NOMO-1 treated with DMSO at 0.1 percent for 48 hours (cell line): ENCODE measurements at regions not wholly inside any gene's neighbourhood (a gene's known extent, or its start where the extent isn't known, plus 50 kb on each side); places are given as distances from the start of the nearest gene placed in this dataset.
"Not testable (repeated sequence)": the region's sequence is repeated elsewhere in the genome, so short reads cannot be mapped to it uniquely, and the experiment has no call there.

ENCODE experiments used
- DNase-seq: peaks from one replicate; lab custom pipeline; 2025; ENCODE audit not compliant: unreplicated experiment; lab: John Stamatoyannopoulos, UW

DNA sequence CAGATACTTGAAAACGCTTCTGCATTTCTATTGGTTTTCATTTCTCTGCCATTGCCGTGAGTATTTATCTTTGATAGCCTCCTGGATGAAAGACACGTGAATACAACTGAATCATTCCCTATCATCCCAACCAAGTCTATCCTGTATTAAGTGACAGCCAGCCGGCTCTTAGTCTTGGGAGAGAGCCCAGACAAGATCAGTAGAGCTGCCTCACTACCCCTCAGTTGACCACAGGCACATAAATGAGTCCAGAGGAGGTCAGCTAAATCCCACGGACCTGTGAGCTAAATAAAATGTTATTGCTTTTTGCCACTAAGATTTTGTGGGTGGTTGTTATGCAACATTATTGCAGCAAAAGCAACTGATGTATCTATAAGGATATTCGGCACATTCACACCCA is 639.0 kb upstream of the ACO1 start:
- no peak for DNase-seq

DNA sequence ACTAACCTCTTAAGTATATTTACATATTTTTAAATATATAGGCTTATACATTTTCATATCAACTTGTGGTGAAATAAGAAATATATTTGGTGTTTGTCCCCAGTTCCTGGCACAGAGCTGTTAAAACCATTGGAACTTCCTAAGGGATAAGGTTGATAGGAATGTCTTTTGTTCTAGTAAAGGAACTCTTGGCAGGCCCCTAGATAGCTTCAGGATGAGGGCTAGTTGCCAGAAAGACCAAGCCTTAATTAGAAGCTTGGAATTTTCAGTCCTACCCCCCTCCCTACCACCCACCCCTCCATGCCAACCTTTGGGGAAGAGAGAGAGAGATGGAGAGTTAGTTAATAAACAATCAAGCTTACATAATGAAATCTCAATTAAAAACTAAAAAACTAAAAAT is 638.6 kb upstream of the ACO1 start:
- DNase-seq = no peak

DNA sequence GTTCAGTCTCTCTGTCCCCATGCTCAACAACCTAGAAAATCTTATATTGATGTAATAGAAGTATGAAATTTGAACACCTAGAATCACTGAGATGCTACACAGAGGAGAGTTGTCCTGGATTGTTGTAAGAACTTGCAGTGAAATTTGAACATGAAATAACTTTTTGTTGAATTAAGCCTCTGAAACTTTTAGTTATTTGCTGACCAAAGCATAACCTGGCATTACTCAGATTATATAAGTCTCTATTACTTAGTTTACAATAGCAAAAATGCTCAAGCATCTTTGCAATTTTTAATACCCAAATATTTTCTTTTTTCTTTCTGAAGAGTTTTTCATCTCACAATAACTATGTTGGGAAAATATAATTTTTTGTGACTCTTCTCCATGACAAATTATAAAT is 630.7 kb upstream of the ACO1 start:
- DNase-seq = no peak

DNA sequence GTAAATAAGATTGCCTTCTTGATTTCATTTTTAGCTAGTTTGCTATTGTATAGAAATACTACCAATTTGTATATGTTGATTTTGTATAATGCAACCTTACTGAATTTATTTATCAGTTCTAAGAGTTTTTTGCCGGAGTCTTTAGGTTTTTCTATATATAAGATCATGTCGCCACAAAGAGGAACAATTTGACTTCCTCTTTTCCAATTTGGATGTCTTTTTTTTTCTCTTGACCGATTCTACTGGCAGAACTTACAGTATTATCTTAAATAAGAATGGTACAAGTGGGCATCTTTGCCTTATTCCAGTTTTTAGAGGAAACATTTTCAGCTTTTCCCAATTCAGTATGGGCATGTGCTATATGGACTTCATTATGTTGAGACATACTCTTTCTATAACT is 624.7 kb upstream of the ACO1 start:
- peak; percentile 22 for DNase-seq

DNA sequence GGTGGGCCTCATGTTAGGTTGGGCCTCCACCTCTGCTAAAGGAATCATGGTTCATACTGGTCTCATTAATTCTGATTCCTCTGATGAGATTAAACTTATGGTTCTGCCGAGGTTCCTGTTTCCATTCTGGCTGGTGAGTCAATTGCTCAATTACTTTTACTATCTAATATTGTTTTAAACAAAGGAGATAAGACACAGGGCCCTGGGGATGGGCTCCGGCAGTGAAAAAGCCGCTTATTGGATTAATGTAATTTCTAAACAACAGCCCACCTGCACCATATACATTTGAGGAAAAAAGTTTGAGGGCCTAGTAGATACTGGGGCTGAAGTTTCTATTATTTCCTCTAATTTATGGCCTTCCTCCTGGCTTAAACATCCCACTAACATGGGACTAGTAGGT is 610.4 kb upstream of the ACO1 start:
- DNase-seq = not testable (repeated sequence)

DNA sequence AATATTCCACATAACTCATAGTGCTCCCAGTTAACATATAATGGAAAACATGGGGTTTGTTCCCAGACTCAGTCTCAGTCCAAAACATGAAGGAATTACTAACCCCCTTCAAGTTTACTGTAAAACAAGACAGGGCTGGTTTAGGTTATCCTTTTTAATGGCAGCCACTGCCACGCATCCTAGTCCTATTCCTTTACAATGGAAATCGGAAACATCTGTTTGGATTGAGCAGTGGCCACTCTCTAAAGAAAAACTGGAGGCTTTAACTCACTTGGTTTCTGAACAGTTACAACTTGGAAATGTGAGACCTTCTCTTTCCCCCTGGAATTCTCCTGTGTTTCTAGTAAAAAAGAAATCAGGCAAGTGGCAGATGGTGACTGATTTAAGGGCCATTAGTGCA is 609.9 kb upstream of the ACO1 start:
- no peak for DNase-seq

DNA sequence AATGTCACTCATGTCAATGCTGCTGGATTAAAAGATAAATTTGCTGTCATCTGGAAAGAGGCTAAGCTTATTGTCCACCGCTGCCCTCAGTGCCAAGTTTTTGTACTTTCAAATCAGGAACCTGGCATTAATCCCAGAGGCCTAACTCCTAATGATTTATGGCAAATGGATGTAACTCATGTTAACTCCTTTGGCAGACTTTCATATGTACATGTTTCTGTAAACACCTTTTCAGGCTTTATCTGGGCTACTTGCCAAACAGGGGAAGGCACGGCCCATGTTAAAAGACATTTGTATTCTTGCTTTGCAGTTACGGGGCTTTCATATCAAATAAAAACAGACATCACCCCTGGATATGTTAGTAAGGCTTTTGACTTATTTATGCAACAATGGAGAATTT is 608.0 kb upstream of the ACO1 start:
- DNase-seq = no peak

DNA sequence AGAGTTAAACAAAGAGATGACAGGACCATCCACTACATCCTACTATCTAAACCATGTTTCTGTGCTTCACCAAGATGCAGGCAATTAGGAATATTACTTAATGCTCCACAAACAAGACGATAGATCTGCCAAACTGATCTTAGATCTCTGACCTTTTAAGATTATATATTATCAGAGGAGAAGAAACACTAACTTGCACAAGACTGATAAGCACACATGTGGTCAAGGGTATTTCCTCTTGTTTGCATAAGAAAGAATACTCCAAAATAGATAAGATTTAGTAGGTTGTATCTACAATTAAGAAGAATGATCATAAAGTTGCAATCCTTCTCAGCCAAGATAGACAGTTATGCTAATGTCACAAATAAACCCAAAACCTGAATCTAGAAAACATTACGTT is 601.0 kb upstream of the ACO1 start:
- DNase-seq = no peak

DNA sequence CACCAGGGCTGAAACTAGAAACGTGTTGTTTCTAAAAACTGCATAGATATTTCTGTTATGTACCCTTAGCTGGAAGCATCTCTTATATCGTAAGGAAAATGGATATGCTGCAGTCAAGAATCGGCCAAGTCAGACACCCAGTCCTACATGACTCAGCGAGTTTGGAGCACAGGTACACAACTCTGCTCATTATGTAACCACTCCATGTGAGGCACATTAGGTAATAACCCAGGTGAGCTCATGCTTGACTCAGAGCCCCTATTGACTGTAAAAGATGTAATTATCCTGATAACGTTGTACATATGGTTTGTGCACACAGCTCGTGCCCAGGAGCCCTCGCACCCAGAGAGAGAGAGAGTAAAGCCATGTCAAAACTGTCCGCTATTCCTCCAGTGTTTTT is 593.7 kb upstream of the ACO1 start:
- no peak for DNase-seq

DNA sequence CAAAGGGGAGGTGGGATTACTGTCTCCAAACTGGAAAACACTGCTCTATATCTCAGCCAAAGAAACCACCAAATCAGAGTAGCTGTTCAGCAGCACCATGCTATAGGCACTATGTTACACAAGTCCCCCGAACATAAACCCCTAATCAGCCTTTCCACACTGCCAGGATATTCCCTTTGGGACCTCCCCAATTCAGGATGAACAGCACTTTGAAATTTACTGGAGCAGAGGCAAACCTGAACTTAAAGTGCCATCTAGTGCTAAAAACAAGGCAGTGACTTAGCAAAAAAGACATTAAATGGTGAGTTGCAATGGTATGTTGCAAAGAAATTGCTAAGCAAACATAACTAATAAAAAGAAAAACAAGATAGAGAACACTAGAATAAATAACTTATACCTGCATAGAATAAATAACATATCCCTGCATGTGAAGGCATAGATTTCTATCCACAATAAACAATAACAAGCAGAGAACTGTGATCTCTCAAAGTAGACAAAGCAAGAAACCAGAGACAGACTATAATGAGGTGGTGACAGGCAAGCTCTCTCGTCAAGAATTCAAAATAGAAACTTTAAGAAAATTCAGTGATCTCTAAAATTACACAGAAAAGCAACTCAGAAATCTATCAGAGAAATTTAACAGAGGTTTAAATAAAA is 584.4 kb upstream of the ACO1 start:
- no peak for DNase-seq

DNA sequence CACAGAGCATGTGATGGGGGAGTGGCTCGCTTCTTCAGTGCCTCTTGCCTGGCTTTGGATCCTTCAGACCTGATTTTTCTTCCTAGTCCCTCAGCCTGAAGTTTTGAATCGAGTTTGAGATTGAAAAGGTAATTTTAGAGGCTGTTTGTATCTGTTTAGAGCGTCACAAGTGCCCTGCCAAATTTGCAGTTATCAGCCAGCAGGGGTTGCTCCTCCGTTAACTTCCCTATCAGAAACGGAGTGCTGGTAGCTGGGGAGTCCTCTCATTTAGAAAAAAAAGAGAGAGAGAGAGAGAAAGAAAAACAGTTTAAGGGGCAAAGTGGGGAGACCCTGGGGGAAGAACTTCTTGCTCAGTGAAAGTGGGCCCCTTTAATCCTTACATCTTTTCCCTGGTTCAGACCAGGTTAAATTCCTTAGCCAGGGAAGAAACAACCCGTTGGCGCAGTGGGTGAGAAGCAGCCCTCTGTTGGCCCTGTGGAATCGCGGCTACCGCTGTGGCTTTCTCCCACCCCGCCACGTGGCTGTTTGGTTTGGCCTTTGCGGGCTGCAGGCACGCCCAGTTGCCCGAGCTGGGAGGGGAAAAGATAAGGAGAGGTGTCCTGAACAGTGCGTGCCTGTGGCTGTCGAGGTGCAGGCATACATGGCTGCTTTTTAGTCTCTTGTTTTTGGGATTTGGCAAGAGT is 576.7 kb upstream of the ACO1 start:
- DNase-seq = no peak

DNA sequence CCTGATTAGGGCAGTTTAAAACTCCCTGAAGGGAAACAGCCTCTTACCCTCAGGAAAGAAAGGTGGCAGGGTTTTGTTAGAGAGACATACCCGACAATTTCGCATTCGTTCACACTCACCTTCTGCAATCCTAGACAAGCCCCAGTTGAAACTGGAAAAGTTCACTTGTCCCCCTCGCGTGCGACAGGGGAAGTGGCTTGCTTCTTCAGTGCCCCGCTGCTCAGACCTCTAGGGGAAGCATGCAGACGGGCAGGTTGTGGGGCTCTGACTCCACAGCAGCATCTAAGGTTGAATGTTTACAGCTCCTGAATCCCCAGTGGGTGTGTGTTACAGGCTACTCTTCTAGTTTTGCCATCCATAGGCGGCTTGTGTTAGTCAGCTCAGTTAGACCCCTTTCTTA is 575.7 kb upstream of the ACO1 start:
- DNase-seq = no peak

DNA sequence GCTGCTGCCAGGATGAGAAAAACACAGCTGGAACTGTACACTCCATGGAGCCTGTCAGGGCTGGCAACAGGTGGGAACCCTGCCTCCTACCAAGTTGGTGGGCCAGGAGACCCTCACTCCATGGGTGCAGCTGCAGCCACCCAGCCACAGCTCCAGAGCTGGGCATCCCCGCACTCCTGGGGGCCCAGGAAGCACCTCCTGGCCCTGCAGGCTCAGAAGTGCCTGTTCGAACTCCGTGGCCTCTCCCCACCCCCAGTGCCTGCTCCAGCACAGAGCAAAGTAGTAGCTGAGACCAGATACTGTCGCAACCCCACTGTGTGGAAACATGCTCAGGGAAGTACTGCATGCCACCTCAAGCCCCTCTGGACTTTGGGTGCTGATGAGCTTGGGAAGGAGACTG is 564.0 kb upstream of the ACO1 start:
- no peak for DNase-seq

DNA sequence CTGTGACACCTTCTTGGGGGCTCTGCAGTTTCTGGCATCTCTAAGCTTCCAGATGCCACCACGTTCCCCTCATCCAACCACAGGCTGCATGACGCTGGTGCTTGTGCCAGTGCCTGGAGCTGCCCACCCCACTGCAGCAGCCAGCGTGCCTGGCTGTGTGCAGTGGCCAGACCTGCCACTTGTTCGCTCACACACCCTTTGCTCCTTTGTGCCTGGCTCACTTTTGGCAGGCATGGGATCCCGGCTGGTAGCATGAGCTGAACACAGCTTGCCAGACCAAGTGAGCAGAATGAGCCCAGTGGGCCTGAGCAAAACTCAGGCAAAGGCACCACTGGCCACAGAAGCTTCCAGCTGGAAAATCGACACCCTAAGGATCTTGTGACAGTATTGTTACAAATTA is 562.9 kb upstream of the ACO1 start:
- DNase-seq = no peak

DNA sequence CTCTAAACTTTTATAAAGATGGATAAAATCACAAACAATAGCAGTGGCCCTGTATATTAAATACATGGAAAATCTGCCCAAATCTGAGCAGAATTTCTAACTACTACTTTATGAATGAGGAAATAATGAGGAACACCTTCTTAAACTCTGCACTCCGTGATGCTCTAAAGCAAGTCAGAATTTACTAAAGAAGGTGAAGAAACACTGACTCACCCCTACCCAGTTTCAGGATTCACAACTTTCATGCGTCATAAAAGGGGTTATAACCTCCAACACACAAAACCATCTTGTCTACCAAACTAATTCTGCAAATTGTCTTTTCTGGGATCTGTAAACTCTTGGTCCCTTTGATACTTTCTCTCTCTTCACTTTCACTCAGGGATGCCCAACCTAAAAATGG is 561.1 kb upstream of the ACO1 start:
- no peak for DNase-seq

DNA sequence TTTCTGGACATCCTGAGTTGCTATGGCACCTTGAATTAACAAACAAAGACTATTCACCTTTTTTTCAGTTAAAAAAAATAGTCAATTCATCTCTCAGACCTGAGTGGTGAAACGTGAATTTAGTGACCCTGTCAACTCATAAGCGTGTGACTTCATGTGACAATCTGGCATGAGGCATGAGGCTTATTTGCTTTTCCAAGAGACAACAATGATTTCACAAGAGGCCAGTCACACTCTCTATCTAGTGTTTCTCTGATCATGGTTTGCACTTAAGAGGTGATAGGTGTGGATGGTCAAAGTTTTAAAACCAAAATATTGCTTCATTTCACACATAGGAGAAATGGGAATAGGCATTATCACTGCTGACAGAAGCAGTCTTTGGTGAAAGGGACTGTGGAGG is 559.6 kb upstream of the ACO1 start:
- DNase-seq = no peak

DNA sequence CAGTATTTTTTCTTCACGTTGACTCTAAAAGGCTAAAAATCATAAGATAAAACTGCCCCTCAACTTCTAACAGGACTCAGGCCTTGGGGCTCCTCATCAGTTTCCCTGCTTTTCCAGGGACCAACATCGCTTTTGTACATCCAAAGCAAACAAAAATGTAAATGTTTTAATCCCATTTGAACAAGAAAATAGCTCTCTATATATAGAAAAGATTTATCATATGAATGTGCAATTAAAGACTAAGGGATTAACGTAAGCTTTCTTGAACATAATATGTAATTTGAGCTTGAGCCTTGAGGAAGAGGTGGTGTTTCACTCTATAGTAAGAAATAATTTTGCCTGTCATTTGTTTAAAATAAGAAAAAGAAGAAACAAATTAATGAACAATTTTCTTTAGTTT is 547.2 kb upstream of the ACO1 start:
- no peak for DNase-seq

DNA sequence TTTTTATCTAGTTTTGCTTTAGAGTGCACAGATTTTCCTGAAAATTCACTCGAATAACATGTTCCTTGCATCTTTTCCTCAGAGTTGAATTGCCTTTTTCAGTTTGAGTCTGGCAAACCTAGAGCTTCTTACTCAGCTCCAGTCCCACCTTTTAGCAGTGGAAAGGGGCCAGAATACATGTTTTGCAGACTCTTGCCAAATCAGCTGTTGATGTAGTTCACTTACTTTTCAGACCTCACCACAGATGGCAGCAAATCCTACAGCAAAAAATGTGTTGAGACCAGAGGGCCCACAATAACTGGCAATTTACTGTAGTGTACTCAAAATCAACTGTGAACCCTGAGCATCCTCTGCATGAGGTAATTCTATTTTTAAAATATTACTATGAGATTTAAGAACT is 545.2 kb upstream of the ACO1 start:
- DNase-seq = no peak

DNA sequence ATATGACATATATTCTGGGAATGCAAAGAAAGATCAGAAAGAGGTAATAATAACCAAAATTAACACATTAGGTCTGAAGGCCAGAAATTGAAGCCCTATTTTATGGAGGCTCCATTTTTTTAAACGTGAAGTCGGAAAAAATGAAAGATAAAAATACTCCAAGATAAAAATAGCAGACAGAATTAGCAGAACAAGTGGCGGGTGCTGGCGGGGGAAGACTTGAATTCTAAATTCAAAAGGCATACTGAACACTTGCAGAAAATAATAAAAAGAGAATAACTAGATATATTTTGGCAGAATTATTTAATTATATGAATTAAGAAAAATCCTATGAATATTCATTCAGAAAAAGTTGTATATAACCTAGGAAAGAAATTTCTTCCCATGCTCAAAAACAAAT is 543.7 kb upstream of the ACO1 start:
- no peak for DNase-seq

DNA sequence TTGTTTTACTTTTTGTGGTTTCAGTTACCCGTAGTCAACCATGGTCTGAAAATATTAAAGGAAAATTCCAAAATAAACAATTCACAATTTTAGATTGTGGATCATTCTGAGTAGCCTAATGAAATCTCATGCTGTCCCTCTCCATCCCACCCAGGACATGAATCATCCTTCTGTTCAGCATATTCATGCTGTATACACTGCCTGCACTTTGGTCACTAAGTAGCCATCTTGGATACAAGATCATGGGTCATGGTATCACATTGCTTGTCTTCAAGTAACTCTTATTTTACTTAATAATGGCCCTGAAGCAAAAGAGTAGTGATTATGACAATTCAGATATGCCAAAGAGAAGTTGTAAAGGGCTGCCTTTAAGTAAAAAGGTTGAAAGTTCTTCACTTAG is 536.5 kb upstream of the ACO1 start:
- no peak for DNase-seq

DNA sequence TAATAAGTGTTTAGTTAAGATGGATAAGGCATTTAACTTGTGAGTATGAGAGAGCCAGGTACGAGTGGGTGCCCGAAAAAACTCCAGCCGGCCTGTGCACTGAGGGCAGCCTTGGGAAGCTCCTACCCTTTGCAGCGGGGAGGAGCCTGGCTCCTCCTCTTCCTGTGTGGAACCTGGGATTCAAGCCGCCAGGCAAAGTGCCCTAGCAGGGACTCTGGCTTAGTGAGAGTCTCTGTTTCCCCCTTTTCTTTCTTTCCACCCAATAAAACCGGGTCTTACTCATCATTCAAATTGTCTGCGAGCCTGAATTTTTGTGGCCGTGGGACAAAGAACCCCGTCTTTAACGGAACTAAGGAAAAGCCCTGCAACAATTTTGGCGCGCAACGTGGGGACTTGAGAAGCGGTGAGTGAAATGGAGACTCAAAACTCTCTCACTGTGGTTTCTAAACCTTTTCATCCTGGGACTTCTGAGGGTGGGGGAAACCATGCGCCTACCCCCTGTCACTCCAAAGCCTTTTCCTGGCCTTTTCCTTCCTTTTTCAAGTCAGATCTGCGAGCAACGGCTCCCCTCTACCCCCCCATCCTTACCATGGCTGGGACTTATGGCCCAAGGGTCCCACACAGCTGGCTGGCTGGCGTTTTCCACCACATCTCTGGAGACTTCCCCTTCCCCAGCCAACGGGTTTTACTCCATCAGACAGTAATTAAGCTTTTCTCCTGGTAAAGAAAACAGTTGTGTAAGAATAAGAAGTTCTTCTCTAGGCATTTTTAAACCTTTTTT is 535.7 kb upstream of the ACO1 start:
- no peak for DNase-seq

DNA sequence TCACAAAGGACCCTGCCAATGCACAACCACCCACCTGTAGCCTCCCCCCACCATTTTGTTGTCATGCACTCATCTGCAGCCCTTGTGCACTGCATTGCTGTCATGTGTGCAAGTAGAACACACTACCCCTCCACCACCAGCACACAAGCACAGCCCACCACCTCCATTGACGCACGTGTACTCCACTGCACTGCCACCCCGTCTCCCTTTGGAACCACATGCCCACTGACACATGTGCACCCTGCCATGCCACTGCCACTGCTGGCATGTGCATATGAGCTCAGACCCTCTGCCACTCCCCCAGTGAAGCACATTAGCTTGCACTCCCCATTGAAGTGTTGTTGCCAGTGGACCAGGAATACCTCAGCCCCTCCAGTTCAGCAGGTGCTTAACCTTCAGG is 530.3 kb upstream of the ACO1 start:
- DNase-seq = no peak
